ENCODE measurements at regions not wholly inside any gene's neighbourhood (a gene's known extent, or its start where the extent isn't known, plus 50 kb on each side); places are given as distances from the start of the nearest gene placed in this dataset.
"Not testable (repeated sequence)": the region's sequence is repeated elsewhere in the genome, so short reads cannot be mapped to it uniquely, and the experiment has no call there.

- Mint-ChIP-seq H3K4me1 (peaks cover 0 to 4% (median 2%) of the 10 kb centered on the region in 4 donors), H3K27ac (no peak overlapping the region), H3K36me3 (peaks cover 0 to 9% (median 7%) of the 10 kb centered on the region in 3 donors), H3K27me3 (no peaks in the 10 kb centered on the region), H3K9me3 (peaks cover 0 to 16% (median 6%) of the 10 kb centered on the region in 9 donors), H3K4me3 (no peak overlapping the region)
- no peak for ATAC-seq
- no peak for DNase-seq
- POLR2A ChIA-PET: no interaction called here
Observed at GRCh38 chr5:67643536-67643935, 446.9 kb upstream of the CD180 start.

- no peak overlapping the region for H3K27ac Mint-ChIP-seq
- H3K36me3 Mint-ChIP-seq: peaks cover 0 to 16% (median 10%) of the 10 kb centered on the region in 3 donors
- DNase-seq (no peak), ATAC-seq (no peak)
- H3K4me1 Mint-ChIP-seq: no peaks in the 10 kb centered on the region
- no peak overlapping the region for H3K4me3 Mint-ChIP-seq
- POLR2A ChIA-PET: no interaction called here
- no peaks in the 10 kb centered on the region for H3K27me3 Mint-ChIP-seq
- H3K9me3 Mint-ChIP-seq: peaks cover 0 to 17% (median 5%) of the 10 kb centered on the region in 9 donors
Observed at GRCh38 chr5:67639976-67640375, 443.4 kb upstream of the CD180 start.

DNA sequence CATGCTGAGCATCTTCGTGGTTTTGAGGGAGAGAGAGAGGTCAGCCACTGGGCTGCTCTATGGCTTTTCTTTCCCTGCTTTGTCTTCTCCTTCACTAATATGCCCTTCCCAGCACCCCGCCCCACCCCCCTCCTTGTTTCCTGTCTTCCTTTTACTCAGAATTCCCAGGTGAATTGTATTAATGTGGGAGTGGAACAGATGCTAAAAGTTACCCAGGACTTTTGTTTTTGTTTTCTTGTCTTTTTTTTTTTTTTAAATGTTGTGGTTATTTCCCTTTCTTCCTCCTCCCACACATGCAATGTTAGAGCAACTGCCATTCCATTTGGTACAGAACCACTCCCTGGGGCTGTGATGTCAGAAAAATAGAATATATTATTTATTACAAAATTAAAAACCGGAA, 442.7 kb upstream of the CD180 start:
- H3K9me3 Mint-ChIP-seq: peaks cover 0 to 16% (median 5%) of the 10 kb centered on the region in 9 donors
- H3K4me1 Mint-ChIP-seq: no peaks in the 10 kb centered on the region
- no peak overlapping the region for H3K4me3 Mint-ChIP-seq
- no peak overlapping the region for H3K27ac Mint-ChIP-seq
- H3K36me3 Mint-ChIP-seq: peaks cover 0 to 17% (median 10%) of the 10 kb centered on the region in 3 donors
- H3K27me3 Mint-ChIP-seq: peaks cover 0 to 5% (median 0%) of the 10 kb centered on the region in 5 donors
- ATAC-seq (no peak), DNase-seq (no peak)
- POLR2A ChIA-PET: no interaction called here

GRCh38 chr5:67636850-67637524, 440.4 kb upstream of the CD180 start:
- Mint-ChIP-seq H3K27me3 (peaks cover 0 to 7% (median 0%) of the 10 kb centered on the region in 5 donors), H3K9me3 (peaks cover 0 to 14% (median 5%) of the 10 kb centered on the region in 9 donors), H3K27ac (no peak overlapping the region), H3K36me3 (peaks cover 0 to 22% (median 12%) of the 10 kb centered on the region in 3 donors), H3K4me3 (no peak overlapping the region), H3K4me1 (no peaks in the 10 kb centered on the region)
- DNase-seq (no peak), ATAC-seq (no peak)
- POLR2A ChIA-PET: no interaction called here

DNA sequence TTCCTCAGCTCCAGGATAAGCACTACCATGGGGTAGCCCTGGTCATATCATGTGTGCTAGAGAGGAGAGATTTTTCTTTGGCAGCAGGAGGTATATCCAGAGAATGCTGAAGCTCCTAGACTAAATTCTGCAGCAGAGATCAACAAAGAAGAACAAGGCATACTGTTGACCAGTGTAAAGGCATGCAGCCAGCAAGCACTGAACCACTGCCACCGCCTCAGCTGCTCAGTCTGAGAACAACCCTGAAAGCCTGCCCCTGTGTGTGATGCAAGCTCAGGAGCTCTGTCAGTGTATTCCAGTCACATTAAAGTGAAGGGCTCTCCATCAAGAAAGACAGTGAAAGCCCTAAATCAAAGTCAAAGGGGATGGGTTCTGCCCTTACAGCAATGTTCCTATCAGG, 439.5 kb upstream of the CD180 start:
- POLR2A ChIA-PET: no interaction called here
- ATAC-seq: no peak
- peaks cover 0 to 7% (median 0%) of the 10 kb centered on the region in 5 donors for H3K27me3 Mint-ChIP-seq
- H3K4me1 Mint-ChIP-seq: peaks cover 0 to 2% (median 0%) of the 10 kb centered on the region in 4 donors
- H3K27ac Mint-ChIP-seq: no peak overlapping the region
- peaks cover 0 to 18% (median 6%) of the 10 kb centered on the region in 9 donors for H3K9me3 Mint-ChIP-seq
- no peak for DNase-seq
- no peak overlapping the region for H3K4me3 Mint-ChIP-seq
- H3K36me3 Mint-ChIP-seq: peaks cover 0 to 27% (median 12%) of the 10 kb centered on the region in 3 donors

GRCh38 chr5:67627079-67627478, 430.5 kb upstream of the CD180 start:
- H3K4me3 Mint-ChIP-seq, H3K27me3 Mint-ChIP-seq, DNase-seq, H3K27ac Mint-ChIP-seq, ATAC-seq, H3K4me1 Mint-ChIP-seq, POLR2A ChIA-PET: not testable (repeated sequence)
- Mint-ChIP-seq H3K9me3 (peaks cover 0 to 20% (median 9%) of the 10 kb centered on the region in 9 donors), H3K36me3 (peaks cover 0 to 17% (median 2%) of the 10 kb centered on the region in 3 donors)

DNA sequence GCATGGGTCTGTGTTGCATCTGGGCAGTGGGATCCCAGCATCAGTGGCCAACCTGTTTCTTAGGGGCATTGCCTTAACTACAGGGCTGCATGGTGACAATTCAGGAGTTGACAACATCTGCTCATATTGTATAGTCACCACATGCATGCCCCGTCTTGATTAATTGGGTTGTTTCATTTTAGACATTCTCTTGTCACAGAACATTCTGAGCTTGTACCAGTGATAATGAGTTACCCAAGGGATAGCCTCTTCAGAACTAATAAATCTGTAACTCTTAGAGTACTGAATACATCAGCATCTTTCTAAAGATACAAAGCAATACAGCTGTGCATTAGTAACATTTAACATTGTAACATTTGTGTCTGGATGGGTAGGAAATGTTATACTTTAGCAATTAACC, 426.5 kb upstream of the CD180 start:
- ATAC-seq: no peak
- POLR2A ChIA-PET: no interaction called here
- Mint-ChIP-seq H3K4me1 (peaks cover 0 to 2% (median 0%) of the 10 kb centered on the region in 4 donors), H3K27ac (no peak overlapping the region), H3K9me3 (peaks cover 0 to 3% (median 0%) of the 10 kb centered on the region in 9 donors), H3K27me3 (peaks cover 0 to 5% (median 0%) of the 10 kb centered on the region in 5 donors), H3K36me3 (no peaks in the 10 kb centered on the region), H3K4me3 (no peak overlapping the region)
- no peak for DNase-seq

DNA sequence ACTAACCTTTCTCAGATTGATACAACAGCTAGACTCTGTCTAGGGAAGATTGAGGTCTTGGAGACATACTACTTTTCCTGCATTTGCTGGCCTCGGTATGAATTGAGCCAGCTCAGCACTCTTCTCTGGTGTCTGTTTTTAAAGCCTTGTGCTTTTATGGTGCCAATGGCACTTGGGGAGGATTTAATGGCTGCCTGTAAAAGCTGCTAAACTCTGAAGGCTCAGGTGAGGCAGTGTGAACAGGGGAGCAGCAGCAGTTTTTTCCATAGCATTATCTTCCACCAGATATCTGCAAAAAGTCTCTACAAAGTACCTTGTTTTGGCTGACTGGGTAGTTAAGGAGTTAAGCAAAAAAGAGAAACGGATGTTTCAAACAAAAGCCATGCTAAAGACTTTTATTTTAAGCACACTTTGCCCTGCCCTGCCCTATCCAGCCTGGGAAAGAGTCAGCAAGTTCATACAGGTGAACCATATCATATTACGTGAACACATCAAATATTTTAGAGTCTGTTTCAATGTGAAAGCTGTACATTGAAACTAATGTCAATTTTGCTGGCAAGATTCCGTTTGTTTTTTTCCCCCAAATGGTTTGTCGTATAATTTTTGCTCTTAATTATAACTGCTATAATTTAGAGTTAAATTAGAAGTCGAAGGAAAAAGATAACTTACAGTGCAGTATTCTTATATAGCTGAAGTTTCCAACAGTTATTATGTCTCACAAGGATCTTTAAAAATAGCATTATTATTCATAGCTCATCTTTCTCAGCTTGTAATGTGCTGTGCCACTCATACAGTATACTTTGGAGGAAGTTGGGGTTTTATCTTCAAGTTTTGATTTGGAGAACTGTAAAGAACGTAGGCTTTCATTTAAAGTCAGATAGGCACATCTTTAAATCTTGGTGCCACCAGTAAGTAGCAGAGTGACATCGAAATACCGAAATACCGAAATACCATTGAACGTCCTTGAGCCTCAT, 424.1 kb upstream of the CD180 start:
- DNase-seq: no peak
- peaks cover 0 to 5% (median 0%) of the 10 kb centered on the region in 5 donors for H3K27me3 Mint-ChIP-seq
- H3K36me3 Mint-ChIP-seq: no peaks in the 10 kb centered on the region
- POLR2A ChIA-PET: no interaction called here
- peaks cover 0 to 2% (median 0%) of the 10 kb centered on the region in 9 donors for H3K9me3 Mint-ChIP-seq
- H3K4me3 Mint-ChIP-seq: no peak overlapping the region
- ATAC-seq: no peak
- H3K27ac Mint-ChIP-seq: no peak overlapping the region
- H3K4me1 Mint-ChIP-seq: peaks cover 0 to 2% (median 0%) of the 10 kb centered on the region in 4 donors

DNA sequence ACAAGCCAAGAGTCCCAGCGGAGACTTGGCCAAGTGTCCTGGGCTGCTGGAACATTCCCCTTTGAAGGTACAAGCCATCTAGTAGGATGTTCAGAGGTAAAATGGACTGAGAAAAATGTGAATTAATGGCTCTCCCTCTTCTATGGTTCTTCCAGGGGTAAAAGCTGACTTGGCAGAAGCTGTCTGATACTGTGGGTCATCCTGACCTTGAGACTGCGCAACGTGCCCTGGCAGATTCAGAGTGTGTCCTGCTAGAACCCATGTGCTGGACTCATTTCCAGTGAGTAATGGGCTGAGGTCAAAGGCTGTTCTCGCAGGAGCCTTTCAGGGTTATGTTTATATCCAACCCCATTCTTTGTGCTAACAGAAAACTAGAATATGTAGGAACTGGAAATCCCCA, 423.0 kb upstream of the CD180 start:
- H3K9me3 Mint-ChIP-seq: peaks cover 0 to 2% (median 0%) of the 10 kb centered on the region in 9 donors
- no peak overlapping the region for H3K27ac Mint-ChIP-seq
- H3K27me3 Mint-ChIP-seq: peaks cover 0 to 5% (median 0%) of the 10 kb centered on the region in 5 donors
- H3K4me3 Mint-ChIP-seq: no peak overlapping the region
- no peak for DNase-seq
- POLR2A ChIA-PET: no interaction called here
- no peaks in the 10 kb centered on the region for H3K36me3 Mint-ChIP-seq
- peaks cover 0 to 2% (median 0%) of the 10 kb centered on the region in 4 donors for H3K4me1 Mint-ChIP-seq
- no peak for ATAC-seq

GRCh38 chr5:67619235-67619634, 422.6 kb upstream of the CD180 start:
- H3K27me3 Mint-ChIP-seq: peaks cover 0 to 5% (median 0%) of the 10 kb centered on the region in 5 donors
- H3K4me1 Mint-ChIP-seq: peaks cover 0 to 2% (median 0%) of the 10 kb centered on the region in 4 donors
- POLR2A ChIA-PET: no interaction called here
- H3K27ac Mint-ChIP-seq: no peak overlapping the region
- H3K36me3 Mint-ChIP-seq: no peaks in the 10 kb centered on the region
- ATAC-seq (no peak), DNase-seq (no peak)
- H3K9me3 Mint-ChIP-seq: peaks cover 0 to 2% (median 0%) of the 10 kb centered on the region in 9 donors
- H3K4me3 Mint-ChIP-seq: no peak overlapping the region

DNA sequence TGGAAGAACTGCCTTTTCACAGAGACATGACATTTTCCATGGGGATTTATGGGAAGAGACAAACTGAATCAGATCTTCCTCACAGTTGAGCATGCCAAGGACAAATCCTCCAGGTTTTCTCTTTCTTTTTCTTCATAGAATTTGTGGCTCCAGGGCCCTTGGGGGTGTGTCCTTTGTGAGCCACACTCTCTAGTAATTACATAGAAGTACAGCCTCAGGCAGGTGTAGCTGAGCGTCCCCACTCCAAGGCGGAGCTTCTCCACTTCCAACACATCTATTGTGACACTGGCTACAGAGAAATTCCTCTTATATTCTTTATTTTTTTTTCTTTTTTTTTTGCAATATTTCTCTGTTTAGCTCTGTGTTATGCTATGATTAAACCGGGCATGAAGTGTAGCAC, 420.5 kb upstream of the CD180 start:
- Mint-ChIP-seq H3K27ac (no peak overlapping the region), H3K27me3 (peaks cover 0 to 8% (median 1%) of the 10 kb centered on the region in 5 donors), H3K9me3 (peaks cover 0 to 2% (median 0%) of the 10 kb centered on the region in 9 donors), H3K4me1 (peaks cover 0 to 16% (median 8%) of the 10 kb centered on the region in 4 donors), H3K36me3 (no peaks in the 10 kb centered on the region), H3K4me3 (no peak overlapping the region)
- POLR2A ChIA-PET: no interaction called here
- ATAC-seq (no peak), DNase-seq (no peak)

- H3K4me3 Mint-ChIP-seq: peak overlapping the region in 1 of 10 donors; percentile 21
- peaks cover 0 to 22% (median 9%) of the 10 kb centered on the region in 4 donors for H3K4me1 Mint-ChIP-seq
- peaks cover 0 to 8% (median 0%) of the 10 kb centered on the region in 5 donors for H3K27me3 Mint-ChIP-seq
- ATAC-seq (no peak), DNase-seq (no peak)
- peaks cover 0 to 2% (median 0%) of the 10 kb centered on the region in 9 donors for H3K9me3 Mint-ChIP-seq
- no peak overlapping the region for H3K27ac Mint-ChIP-seq
- POLR2A ChIA-PET: no interaction called here
- H3K36me3 Mint-ChIP-seq: no peaks in the 10 kb centered on the region
Observed at GRCh38 chr5:67612961-67613360, 416.4 kb upstream of the CD180 start.
